T-helper 2 cell treated with Interferon-gamma antibody and Interleukin-4, amounts not matched to agents 5 μg/mL and 100 μg/mL, for 36 hours (primary cell): ENCODE measurements at regions not wholly inside any gene's neighbourhood (a gene's known extent, or its start where the extent isn't known, plus 50 kb on each side); places are given as distances from the start of the nearest gene placed in this dataset.
"Not testable (repeated sequence)": the region's sequence is repeated elsewhere in the genome, so short reads cannot be mapped to it uniquely, and the experiment has no call there.

Source experiments
- DNase-seq: peaks from one replicate; pipeline ENCODE4 v3.0.0; 2021; ENCODE audit warnings: low spot score
- H3K27ac Mint-ChIP-seq: one replicate; pipeline ENCODE4 v1.8.0; 2021; ENCODE audit warnings: mild to moderate bottlenecking, mixed read lengths
- H3K27me3 Mint-ChIP-seq: one replicate; pipeline ENCODE4 v1.8.0; 2021; ENCODE audit warnings: low read depth, mixed read lengths
- H3K36me3 Mint-ChIP-seq: one replicate; pipeline ENCODE4 v1.8.0; 2021; ENCODE audit warnings: low read depth, mixed read lengths
- H3K4me1 Mint-ChIP-seq: one replicate; pipeline ENCODE4 v1.8.0; 2021; ENCODE audit warnings: low read depth, mixed read lengths
- H3K4me3 Mint-ChIP-seq: one replicate; pipeline ENCODE4 v1.8.0; 2022; ENCODE audit warnings: mild to moderate bottlenecking, moderate library complexity, mixed read lengths
- H3K9me3 Mint-ChIP-seq: one replicate; pipeline ENCODE4 v1.8.0; 2021; ENCODE audit warnings: mixed read lengths

GRCh38 chr7:152905949-152906348, 146.4 kb downstream of the ACTR3B start:
- Mint-ChIP-seq H3K9me3 (no peaks in the 10 kb centered on the region), H3K27me3 (no peaks in the 10 kb centered on the region), H3K36me3 (no peaks in the 10 kb centered on the region)

GRCh38 chr7:152907042-152907761, 147.7 kb downstream of the ACTR3B start:
- Mint-ChIP-seq H3K27ac (no peak overlapping the region), H3K4me1 (no peaks in the 10 kb centered on the region), H3K4me3 (no peak overlapping the region), H3K9me3 (no peaks in the 10 kb centered on the region), H3K27me3 (no peaks in the 10 kb centered on the region), H3K36me3 (no peaks in the 10 kb centered on the region)
- no peak for DNase-seq

More at GRCh38 chr7:152905949-152906348, 146.4 kb downstream of the ACTR3B start:
- DNase-seq = no peak
- no peak overlapping the region for H3K4me3 Mint-ChIP-seq
- H3K4me1 Mint-ChIP-seq = no peaks in the 10 kb centered on the region
- no peak overlapping the region for H3K27ac Mint-ChIP-seq

DNA sequence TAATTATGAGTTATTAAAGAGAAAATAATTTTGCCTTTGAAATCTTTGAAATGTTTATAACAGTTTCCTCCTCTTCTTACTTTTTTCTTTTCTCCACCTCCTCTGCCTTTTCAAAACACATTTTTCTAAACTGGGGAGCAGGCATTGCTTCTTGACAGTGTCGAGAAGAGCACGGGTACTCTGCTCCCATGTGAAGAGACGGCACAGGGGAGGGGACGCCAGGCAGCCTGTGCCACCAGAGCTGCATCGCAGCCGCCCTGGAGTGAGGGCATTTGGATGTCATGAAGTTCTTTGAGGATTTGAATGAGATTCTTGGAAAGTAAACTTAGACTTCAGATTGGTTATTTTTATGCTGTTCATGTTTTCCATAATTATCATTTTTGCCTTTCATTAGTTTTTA, 149.7 kb downstream of the ACTR3B start:
- H3K27ac Mint-ChIP-seq = no peak overlapping the region
- no peak for DNase-seq
- no peaks in the 10 kb centered on the region for H3K4me1 Mint-ChIP-seq
- no peaks in the 10 kb centered on the region for H3K9me3 Mint-ChIP-seq
- no peaks in the 10 kb centered on the region for H3K36me3 Mint-ChIP-seq
- H3K27me3 Mint-ChIP-seq = no peaks in the 10 kb centered on the region
- H3K4me3 Mint-ChIP-seq = no peak overlapping the region

DNA sequence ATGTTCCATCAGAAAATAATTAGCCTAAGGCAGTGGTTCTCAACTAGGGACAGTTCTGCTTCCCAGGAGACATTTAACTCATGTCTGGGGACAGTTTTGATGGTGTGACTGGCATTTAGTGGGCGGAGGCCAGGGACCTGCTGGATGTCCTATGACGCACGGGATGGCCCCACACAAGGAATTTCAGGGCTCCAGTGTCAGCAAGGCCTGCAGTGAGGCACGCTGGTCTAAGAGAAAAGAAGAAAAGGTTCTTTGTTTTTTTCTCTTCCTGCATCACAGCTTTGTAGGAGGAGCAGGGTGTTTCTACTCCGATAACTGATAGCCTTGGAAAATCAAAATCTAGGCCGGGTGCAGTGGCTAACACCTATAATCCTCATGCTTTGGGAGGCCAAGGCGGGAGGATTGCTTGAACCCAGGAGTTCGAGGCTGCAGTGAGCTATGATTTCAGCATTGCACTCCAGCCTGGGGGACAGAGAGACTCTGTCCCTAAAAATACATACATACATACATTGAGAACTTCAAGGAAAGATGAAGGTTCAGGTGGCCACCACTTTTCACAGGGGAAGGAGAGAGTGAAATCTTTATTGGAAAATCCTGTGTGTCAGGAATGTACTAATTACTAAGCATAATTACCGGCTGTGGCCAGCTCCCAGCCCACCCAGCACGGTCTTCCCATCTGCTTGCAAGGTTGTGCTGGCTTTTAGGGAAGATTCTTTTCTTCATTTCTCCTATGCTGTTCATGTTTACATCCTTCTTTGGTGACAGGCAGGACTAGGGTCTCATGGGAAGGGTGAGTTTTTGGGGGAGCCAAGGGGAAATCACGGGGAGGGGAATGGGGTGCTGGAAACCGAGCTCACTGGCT, 150.4 kb downstream of the ACTR3B start:
- no peaks in the 10 kb centered on the region for H3K27me3 Mint-ChIP-seq
- DNase-seq = no peak
- no peaks in the 10 kb centered on the region for H3K9me3 Mint-ChIP-seq
- H3K4me3 Mint-ChIP-seq = no peak overlapping the region
- H3K4me1 Mint-ChIP-seq = no peaks in the 10 kb centered on the region
- H3K27ac Mint-ChIP-seq = no peak overlapping the region
- H3K36me3 Mint-ChIP-seq = no peaks in the 10 kb centered on the region

GRCh38 chr7:152910545-152911225, 151.1 kb downstream of the ACTR3B start:
- no peaks in the 10 kb centered on the region for H3K27me3 Mint-ChIP-seq
- H3K4me1 Mint-ChIP-seq = no peaks in the 10 kb centered on the region
- no peaks in the 10 kb centered on the region for H3K9me3 Mint-ChIP-seq

GRCh38 chr7:152911226-152911560, 151.6 kb downstream of the ACTR3B start:
- H3K36me3 Mint-ChIP-seq = no peaks in the 10 kb centered on the region
- H3K27ac Mint-ChIP-seq = no peak overlapping the region
- H3K4me1 Mint-ChIP-seq = no peaks in the 10 kb centered on the region
- no peaks in the 10 kb centered on the region for H3K27me3 Mint-ChIP-seq
- H3K4me3 Mint-ChIP-seq = no peak overlapping the region
- no peaks in the 10 kb centered on the region for H3K9me3 Mint-ChIP-seq
- no peak for DNase-seq

More at GRCh38 chr7:152910545-152911225, 151.1 kb downstream of the ACTR3B start:
- Mint-ChIP-seq H3K4me3 (no peak overlapping the region), H3K27ac (no peak overlapping the region), H3K36me3 (no peaks in the 10 kb centered on the region)
- no peak for DNase-seq

DNA sequence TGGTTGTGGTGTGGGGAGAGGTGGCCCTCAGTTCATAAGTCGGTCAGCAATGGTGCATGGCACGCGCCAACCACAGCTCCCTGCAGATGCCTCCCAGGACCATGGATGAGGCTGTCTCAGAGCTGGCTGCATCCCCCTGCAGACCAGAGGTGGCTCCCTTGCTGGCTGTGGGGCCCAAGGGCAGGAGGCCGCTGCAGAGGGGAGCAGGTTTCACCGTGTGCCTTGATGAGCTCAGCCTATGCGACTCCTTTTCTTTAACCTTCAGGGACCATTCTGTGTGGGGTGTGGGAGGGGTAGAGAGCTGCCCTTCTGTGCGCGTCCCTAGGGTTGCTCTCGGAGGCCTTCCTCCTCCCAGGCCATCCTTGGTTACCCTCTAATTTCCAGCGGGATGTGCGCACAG, 152.4 kb downstream of the ACTR3B start:
- H3K36me3 Mint-ChIP-seq = no peaks in the 10 kb centered on the region
- no peak overlapping the region for H3K27ac Mint-ChIP-seq
- H3K9me3 Mint-ChIP-seq = no peaks in the 10 kb centered on the region
- no peak overlapping the region for H3K4me3 Mint-ChIP-seq
- DNase-seq = no peak
- no peaks in the 10 kb centered on the region for H3K27me3 Mint-ChIP-seq
- no peaks in the 10 kb centered on the region for H3K4me1 Mint-ChIP-seq

GRCh38 chr7:152912511-152912910, 153.0 kb downstream of the ACTR3B start:
- no peaks in the 10 kb centered on the region for H3K36me3 Mint-ChIP-seq
- H3K4me1 Mint-ChIP-seq = no peaks in the 10 kb centered on the region
- H3K9me3 Mint-ChIP-seq = no peaks in the 10 kb centered on the region
- DNase-seq = no peak
- no peaks in the 10 kb centered on the region for H3K27me3 Mint-ChIP-seq
- H3K27ac Mint-ChIP-seq = no peak overlapping the region
- no peak overlapping the region for H3K4me3 Mint-ChIP-seq

DNA sequence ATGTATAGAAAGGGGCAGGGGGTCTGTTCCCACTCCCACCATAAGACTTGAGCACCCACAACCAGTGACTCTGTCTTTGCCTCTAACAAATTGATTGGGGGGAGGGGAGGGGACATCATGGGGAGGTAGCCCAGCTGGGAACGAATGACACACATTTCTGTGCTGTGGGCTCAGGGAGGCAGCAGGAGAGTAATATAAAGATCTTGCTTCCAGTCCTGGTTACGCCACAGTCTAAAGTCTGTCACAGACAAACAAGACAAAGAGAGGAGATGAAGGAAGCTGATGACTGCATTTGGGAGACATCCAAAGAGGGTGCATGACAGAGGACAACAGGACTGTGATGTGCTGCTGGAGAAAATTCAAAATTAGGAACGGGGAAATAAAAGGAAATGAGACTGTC, 153.9 kb downstream of the ACTR3B start:
- no peak for DNase-seq
- H3K27ac Mint-ChIP-seq = no peak overlapping the region
- no peaks in the 10 kb centered on the region for H3K9me3 Mint-ChIP-seq
- H3K27me3 Mint-ChIP-seq = no peaks in the 10 kb centered on the region
- no peaks in the 10 kb centered on the region for H3K36me3 Mint-ChIP-seq
- H3K4me3 Mint-ChIP-seq = no peak overlapping the region
- H3K4me1 Mint-ChIP-seq = no peaks in the 10 kb centered on the region

- Mint-ChIP-seq H3K4me1 (no peaks in the 10 kb centered on the region), H3K27ac (no peak overlapping the region), H3K27me3 (no peaks in the 10 kb centered on the region), H3K4me3 (no peak overlapping the region), H3K36me3 (no peaks in the 10 kb centered on the region), H3K9me3 (no peaks in the 10 kb centered on the region)
- DNase-seq = no peak
Observed at GRCh38 chr7:152914014-152914844, 154.7 kb downstream of the ACTR3B start.

- H3K9me3 Mint-ChIP-seq, H3K27ac Mint-ChIP-seq, H3K4me1 Mint-ChIP-seq, H3K27me3 Mint-ChIP-seq, H3K4me3 Mint-ChIP-seq, H3K36me3 Mint-ChIP-seq, DNase-seq: not testable (repeated sequence)
Observed at GRCh38 chr7:152914845-152915102, 155.2 kb downstream of the ACTR3B start.

GRCh38 chr7:152922318-152923081, 162.9 kb downstream of the ACTR3B start:
- Mint-ChIP-seq H3K9me3 (no peaks in the 10 kb centered on the region), H3K27me3 (peaks cover 16% of the 10 kb centered on the region), H3K36me3 (no peaks in the 10 kb centered on the region), H3K27ac (no peak overlapping the region), H3K4me1 (no peaks in the 10 kb centered on the region), H3K4me3 (no peak overlapping the region)
- no peak for DNase-seq

GRCh38 chr7:152923711-152924110, 164.2 kb downstream of the ACTR3B start:
- Mint-ChIP-seq H3K36me3 (no peaks in the 10 kb centered on the region), H3K27me3 (peaks cover 19% of the 10 kb centered on the region), H3K27ac (no peak overlapping the region), H3K4me1 (no peaks in the 10 kb centered on the region), H3K4me3 (no peak overlapping the region), H3K9me3 (no peaks in the 10 kb centered on the region)
- no peak for DNase-seq
